SKM-1 treated with dmso at 0.1 percent for 144 hours (cell line): ENCODE measurements at regions not wholly inside any gene's neighbourhood (a gene's known extent, or its start where the extent isn't known, plus 50 kb on each side); places are given as distances from the start of the nearest gene placed in this dataset.
"Not testable (repeated sequence)": the region's sequence is repeated elsewhere in the genome, so short reads cannot be mapped to it uniquely, and the experiment has no call there.

ENCODE experiments used
- DNase-seq: peaks from one replicate; lab custom pipeline; 2025; ENCODE audit not compliant: unreplicated experiment; lab: John Stamatoyannopoulos, UW

DNA sequence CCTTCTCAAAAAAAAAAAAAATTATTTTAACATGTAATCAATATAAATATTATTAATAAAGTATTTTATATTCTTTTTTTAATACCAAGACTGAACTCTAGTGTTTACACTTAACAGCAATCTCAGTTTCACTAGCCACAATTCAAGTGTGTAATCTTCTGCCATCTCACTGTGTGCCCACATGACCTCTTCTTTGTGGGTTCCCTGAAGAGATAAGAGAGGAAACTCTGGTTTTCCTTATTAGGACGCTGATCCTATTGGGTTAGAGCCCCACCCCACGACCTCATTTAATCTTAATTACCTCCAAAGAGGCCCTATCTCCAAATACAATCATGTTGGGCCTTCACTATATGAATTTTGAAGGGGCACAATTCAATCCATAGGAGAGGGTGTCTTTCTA lies 177.6 kb downstream of the STK31 start:
- DNase-seq: no peak

DNA sequence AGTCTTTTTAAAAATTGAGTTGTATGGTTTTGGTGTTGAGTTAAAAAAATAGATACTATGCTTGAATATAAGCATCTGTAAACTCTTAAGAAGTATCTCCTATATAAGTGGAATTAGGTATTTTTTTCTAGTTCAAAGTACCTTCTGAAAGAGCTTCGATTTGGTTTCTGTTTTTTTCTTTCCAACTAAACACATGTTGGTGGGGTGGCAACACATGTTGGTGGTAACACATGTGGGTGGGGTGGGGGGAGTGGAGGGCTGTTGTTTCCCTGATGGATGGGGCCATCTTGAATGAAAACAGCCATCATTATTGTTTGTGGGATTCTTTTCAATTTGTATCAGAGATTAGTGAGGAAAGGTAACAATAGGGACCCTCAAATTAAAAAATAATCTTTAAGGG lies 178.9 kb downstream of the STK31 start:
- no peak for DNase-seq

DNA sequence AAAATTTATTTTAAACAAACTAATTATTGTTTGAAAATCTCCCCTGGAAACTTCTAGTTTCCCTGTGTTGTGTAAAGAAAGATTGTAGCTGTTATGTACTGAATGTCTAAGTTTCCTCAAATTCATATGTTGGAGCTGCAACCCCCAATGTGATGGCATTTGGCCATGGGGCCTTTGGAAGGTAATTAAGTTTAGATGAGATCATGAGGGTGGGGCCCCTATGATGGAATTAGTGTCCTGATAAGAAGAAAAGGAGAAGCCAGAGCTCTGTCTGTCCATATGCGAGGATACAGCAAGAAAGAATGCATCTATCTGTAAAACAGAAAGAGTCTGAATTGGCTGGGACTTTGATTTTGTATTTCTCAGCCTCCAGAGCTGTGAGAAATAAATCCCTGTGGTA lies 179.5 kb downstream of the STK31 start:
- no peak for DNase-seq

DNA sequence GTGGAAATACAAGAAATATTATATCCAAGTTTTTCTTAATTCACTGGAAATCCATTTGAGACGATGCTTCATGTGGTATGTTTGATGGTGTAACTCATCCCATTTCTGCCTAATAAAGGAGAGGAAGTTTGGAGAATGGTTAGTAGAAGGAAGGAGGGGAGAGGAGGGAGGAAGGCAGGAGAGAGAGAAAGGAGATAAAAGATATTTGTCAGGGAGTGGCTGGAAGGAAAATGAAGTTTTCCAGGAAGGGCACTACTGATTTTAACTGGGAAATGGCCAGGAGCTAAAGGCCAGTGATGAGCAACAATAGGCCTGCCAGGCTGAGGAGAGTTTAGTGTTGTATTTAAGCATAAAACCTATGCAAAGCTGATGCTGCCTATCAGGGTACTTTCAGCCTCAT lies 182.0 kb downstream of the STK31 start:
- no peak for DNase-seq

DNA sequence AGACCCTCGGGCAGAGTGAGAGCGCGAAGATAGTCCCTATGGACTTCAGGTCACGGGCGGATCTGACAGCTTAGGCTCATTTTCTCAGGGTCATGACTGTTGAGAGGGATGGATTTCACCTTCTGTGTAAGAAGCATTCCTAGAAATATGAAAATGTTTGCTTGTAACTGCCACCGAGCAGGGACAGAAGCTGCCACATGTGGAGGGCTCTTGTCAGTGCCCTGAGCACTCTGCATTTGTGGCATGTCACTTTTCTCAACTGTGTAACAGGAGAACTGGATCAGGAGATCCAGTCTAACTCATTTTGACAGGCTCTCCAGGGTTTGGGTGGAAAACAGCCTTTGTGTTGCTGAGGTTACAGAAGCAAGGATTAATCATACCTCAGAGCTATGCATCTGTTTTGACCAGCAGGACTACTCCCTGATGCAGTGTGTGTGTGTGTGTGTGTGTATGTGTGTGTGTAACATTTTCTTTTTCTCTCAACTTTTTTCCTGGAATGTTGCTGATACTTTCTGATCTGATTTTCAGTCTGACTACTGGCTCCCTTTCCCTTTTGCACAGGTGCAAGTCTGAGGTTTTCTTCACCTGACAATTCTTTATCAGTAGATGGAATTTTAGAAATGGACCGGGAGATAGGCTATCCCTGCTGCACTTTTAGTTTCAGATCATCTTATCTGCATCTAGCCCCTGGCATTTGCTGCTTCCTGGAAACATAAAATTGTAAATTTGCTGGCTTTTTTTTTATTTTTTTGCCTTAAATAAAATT lies 183.3 kb downstream of the STK31 start:
- DNase-seq: no peak

DNA sequence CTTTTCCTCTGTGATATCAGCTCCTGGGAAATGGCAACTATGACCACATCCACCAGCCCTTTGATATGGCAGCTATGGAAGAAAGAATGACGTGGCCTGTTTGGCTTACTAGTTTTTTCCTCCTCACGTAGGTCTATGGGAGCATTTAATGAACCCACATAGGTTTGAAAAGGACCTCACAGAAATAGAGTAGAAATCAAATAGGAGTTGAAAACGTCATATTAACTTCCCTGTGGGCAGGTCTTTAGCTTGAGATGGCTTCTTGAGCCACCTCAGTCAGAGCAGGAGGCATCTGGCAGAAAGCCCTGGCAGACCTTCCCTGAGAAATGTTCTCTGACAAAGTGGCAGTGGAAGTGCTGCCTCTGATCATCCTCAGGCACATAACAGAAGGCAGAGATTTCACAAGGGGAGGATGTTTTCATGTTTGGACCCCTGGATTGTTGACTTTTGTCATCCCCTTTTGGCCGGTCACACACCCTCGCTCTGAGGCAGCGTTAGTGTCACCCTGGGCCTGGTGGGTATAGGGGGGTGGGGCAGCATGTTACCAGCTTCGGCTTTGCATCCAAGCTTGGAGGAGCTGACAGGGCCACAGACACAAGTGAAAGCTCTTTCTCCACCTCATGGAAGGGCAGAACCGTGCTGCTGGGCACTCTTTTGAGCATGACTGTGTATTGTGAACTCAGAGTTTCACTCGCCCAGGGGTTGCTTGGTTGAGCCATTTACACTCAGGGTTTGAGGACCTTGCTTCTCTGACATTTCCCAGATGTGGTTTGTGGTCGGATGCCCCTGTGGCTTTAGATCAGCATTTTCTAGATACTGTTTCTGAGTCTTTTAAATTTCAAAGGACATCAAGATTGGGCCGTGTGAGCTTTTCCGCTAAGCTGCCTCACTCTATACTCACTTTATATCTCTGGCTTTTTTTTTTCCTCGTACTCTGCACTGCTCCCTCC lies 184.2 kb downstream of the STK31 start:
- DNase-seq: no peak

DNA sequence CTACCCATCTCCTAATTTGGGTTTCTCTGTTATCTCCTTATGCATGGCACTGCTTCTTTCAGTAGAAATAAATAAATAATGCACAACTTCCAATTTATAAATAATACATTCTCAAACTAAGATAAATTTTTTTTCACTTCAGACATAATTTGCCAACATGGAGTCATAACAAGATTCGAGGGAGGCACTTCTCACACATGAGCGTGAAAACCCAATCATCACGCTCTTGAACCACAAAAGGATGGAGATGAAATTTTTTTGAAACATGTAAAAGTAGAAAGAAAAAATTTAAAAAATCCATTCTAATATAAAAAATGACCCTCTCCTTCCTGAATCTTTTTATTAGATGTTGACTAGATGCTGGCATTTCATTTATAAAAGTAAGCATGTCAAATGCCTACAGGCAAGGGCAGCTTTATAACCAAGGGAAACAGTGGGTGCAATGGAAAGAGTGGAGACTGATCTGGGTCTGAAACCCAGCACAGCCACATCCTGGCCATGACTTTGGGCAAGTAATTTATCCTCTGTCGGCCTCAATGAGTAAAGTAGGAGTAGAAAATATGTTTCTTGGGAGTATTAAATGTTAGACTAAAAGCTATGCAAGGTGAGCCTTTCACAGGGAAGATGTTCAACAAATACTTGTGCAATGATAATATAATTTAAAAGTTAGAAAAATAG lies 185.0 kb downstream of the STK31 start:
- no peak for DNase-seq

DNA sequence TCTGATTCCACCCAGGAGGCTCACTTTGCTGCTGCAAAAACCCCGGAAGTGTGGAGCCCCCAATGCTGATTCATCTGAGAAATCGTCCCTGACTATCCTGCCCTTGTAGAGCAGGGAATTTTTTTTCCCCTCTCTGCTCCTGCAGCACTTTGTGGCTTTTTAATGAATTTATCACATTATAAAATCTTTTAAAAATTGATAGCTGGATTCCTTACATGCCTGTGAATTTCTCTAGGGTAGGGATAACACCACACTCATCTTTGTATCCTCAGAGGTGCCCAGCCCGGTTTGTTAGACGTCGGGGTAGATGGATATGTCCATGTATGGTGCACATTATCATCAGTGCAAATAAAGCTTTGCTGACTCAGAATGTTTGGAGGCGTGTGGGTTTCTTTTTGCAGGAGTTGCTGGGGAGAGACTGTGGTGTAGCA lies 185.7 kb downstream of the STK31 start:
- DNase-seq: no peak

DNA sequence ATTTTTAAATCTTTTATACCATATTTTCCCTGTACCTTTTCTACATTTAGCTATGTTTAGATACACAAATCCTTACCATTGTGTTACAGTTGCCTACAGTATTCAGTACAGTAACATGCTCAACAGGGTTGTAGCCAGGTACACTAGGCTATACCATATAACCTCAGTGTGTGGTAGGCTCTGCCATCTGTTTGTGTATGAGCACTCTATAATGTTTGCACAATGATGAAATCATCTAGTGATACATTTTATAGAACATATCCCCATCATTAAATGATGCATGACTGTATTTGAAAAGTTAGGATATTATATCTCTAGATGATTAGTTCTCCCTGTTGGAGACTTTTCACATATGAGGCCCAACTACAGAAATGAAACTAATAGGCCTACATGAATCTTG lies 188.6 kb downstream of the STK31 start:
- DNase-seq: no peak

DNA sequence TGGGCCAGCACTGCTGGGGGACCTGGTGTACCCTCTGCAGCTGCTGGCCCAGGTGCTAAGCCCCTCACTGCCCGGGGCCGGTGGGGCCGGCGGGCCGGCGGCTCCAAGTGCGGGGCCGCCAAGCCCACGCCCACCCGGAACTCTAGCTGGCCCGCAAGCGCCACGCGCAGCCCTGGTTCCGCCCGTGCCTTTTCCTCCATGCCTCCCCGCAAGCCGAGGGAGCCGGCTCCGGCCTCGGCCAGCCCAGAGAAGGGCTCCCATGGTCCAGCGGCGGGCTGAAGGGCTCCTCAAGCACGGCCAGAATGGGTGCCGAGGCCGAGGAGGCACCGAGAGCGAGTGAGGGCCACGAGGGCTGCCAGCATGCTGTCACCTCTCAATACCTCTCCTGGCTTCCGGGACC lies 194.9 kb downstream of the STK31 start:
- DNase-seq: not testable (repeated sequence)

DNA sequence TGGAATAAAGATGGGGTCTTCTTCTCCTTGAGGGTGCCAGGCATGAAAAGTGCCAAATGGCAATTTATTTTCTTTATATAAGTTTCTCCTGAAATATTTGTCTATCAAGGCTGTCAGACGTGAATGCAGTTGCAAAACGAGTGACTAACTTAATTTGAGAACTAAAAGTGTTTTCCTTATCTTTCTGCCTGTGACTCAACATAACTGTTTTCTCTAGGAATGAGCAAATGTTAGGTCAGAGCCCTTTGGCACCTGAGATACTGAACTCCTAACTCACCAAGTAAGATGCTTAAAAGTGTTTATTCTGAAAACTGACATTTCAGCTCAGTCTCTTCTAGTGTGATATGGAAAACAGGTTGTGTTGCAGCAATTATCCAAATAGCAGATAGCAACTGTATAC lies 197.0 kb downstream of the STK31 start:
- no peak for DNase-seq

DNA sequence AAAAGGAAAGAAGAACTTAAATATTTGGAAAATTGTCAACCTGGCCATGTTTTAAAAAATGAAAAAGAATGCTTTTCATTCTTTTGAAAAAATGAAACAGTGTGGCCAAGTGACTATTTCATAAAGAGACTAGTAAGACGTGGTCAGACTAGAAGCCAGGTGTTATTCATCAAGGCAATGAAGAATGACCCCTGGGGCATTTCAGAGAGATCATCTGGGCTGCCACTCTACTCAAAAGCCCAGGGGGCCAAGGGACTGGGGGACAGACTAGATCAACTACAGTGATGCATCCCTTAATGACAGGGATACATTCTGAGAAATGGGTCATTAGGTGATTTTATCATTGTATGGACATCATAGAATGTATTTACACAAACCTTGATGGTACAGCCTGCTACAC lies 199.4 kb downstream of the STK31 start:
- DNase-seq: no peak

DNA sequence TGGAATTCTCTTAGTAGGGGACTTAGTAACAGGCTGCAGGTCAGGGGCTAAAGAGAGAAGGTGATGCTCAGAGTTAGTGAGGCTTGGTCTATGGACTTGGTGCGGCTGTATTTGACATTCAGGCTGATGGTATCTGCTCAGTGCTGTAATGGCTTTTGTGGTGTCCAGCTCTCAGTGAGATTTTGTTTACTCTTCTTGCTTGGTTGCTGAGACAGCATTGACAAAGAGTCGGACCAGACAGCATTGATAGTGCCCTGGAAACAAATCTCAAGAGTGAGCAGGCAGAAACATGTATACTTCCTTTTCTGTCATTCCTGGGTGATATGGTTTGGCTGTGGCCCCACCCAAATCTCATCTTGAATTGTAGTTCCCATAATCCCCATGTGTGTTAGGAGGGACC lies 202.0 kb downstream of the STK31 start:
- no peak for DNase-seq

DNA sequence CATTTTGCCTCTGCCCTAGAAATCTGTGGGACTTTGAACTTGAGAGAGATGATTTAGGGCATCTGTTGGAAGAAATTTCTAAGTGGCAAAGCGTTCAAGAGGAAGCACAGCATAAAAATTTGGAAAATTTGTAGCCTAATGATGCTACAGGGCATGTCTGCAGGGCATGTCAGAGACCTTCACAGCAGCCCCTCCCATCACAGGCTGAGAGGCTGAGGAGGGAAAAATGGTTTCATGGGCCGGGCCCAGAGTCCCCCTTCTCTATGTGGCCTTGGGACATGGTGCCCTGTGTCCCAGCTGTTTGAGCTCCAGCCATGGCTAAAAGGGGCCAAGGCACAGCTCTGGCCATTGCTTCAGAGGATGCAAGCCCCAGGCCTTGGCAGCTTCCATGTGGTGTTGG lies 203.0 kb downstream of the STK31 start:
- DNase-seq: no peak

DNA sequence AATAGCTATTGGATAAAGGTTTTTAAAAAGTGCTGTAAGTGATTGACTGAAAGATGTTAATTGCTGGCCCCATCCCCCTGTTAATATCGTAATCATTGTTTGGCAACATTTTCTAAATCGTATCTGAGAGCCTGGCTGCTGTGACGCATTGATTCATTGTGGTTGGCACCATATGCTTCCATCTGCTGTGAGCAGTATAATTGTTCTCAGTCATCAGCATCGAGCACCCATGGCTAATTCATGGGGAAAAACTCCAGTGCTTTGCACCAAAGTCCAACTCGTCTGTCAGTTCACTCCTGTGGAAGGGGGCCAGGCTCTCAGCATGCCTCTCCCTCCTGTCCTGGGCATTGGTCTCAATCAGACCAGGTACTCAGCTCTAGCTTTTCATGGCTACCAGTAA lies 205.2 kb downstream of the STK31 start:
- no peak for DNase-seq

DNA sequence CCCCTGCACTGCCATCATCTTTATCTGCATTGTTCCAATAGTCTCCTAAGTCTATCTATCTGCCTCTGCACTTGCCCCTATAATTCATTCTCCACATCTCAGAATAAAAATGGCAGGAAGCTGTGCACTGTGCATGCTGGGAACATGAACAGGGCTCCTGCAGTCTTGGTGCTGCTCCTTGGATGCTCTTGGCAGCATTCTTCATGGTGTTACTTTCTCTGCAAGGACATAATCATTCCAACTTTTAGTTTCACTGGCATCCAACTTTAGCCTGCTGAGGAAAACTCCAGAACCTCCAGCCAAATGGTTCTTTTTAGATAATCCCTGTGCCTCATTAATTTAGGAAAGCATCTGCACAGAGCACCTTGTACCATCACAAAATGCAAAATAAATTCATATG lies 208.3 kb downstream of the STK31 start:
- DNase-seq: no peak

DNA sequence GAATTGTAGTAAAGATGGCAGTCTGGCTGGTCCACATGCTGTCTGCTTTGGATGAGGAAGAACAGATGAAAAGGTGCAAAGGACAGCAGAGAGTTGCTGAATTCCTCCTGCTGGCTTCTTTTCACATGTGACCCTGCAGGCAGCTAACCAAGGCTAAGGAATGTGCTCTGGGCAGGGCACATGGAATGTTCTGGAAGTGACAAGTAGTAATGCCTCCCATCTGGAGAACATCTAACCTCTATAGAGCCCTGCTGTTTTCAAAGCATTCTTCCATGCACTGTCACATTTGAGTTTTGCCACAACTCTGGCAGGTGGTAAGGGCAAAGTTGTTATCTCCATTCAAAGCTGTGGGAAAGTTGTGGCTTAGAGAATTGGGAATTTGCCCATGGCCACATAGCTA lies 208.8 kb downstream of the STK31 start:
- no peak for DNase-seq

DNA sequence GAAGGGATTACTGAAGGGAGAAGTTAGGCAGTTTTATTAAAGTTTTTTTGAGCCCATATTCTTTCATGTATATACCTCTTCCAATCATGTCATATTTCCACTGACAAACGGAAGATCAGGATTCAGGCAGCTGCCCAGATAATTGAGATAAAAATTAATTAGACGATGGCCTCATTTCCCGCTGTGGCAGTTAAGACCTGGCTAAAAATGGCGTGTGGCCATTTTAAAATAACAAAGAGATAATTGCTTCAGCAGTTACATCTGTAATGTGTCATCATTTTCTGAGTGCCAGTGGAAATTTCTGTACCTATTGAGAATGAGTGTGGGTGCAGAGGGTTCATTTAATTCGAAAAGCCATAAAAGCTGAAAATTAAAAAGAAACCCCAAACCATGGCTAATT lies 215.1 kb downstream of the STK31 start:
- DNase-seq: no peak

DNA sequence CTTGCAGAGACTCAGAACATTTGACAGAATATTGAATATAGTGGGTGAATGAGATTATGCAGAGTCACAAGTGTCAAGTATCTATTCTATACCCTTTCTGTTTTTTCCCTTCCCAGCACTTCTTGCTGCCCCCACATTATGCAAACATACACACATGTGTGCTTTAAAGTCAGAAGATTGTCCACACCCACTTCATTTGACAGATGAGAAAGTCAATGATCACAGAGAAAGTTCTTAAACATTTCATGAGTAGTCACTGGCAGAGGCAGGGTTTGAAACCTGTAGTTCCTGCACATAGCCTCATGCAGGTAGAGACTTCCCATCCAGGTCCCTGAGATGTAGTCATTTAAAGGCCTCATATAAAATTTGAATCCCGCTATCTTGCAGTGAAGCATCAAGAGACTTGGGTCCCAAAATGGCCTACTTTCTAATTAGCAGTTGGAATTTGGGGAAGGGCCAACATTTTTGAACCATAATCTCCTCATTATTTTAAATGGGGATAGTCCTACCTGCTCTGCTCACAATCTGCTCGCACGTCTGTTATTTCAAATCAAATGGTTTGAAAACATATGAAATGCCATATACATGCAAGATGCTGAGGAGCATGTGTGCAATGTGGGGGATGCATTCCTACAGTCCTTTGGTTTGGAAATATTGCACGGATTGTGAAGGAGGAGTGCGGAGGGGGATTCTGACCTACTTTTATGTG lies 217.8 kb downstream of the STK31 start:
- no peak for DNase-seq

DNA sequence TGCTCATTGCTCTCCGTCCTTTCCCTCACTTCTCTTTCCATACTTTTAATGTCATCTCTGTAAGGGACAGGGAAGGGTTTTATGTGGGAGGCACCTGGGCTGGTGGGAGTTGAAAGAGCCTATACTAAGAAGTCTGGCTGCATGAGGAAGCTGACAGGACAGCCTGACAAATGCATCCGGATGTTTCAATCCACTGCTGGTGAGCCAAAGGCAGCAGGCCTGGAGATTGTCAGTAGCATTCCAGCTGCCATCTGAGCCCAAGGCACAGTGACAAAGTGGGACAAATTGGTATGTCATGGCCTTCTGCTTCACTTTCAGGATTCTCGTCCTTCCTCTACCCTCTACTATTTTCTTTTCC lies 218.4 kb downstream of the STK31 start:
- DNase-seq: no peak

DNA sequence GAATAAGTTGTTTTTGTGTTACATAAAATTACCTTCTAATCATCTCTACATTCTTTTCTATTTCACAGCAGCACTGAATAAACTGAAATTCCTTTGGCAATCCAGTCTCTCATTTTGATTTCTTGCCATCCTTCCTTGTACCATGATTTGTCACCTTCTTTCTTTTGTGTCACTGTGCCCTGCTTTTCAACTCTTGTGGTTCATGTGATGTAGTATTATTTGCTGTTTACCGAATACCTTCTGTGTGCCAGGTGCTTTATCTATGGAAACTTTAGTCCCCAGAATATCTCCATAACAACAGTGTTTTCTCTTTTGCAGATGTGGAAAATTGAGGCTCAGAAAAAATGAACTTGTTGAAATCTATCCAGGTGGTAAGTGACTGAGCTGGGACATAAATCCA lies 220.3 kb downstream of the STK31 start:
- no peak for DNase-seq
